RKO (cell line): ENCODE measurements at regions not wholly inside any gene's neighbourhood (a gene's known extent, or its start where the extent isn't known, plus 50 kb on each side); places are given as distances from the start of the nearest gene placed in this dataset.
"Not testable (repeated sequence)": the region's sequence is repeated elsewhere in the genome, so short reads cannot be mapped to it uniquely, and the experiment has no call there.

Experiments
- DNase-seq: peaks from one replicate; pipeline ENCODE4 v3.0.0-alpha.2; 2016; ENCODE audit warnings: low spot score

- DNase-seq = no peak
Observed at GRCh38 chr22:22168941-22169867, 75.4 kb upstream of the VPREB1 start.

GRCh38 chr22:22168190-22168940 is 76.2 kb upstream of the VPREB1 start:
- DNase-seq = peak; percentile 56

GRCh38 chr22:22167791-22168189 is 76.8 kb upstream of the VPREB1 start:
- DNase-seq = no peak

GRCh38 chr22:22166941-22167713 is 77.5 kb upstream of the VPREB1 start:
- no peak for DNase-seq

GRCh38 chr22:22165936-22166710 is 78.5 kb upstream of the VPREB1 start:
- DNase-seq = no peak

GRCh38 chr22:22164541-22165272 is 79.9 kb upstream of the VPREB1 start:
- no peak for DNase-seq

- no peak for DNase-seq
Observed at GRCh38 chr22:22161924-22162851, 82.4 kb upstream of the VPREB1 start.

GRCh38 chr22:22160768-22161167 is 83.8 kb upstream of the VPREB1 start:
- not testable (repeated sequence) for DNase-seq

GRCh38 chr22:22159384-22159783 is 85.2 kb upstream of the VPREB1 start:
- DNase-seq = no peak

GRCh38 chr22:22158965-22159364 is 85.6 kb upstream of the VPREB1 start:
- no peak for DNase-seq

- DNase-seq = no peak
Observed at GRCh38 chr22:22158207-22158816, 86.3 kb upstream of the VPREB1 start.

GRCh38 chr22:22157348-22157725 is 87.2 kb upstream of the VPREB1 start:
- DNase-seq = no peak

- DNase-seq = peak; percentile 88
Observed at GRCh38 chr22:22156716-22157347, 87.8 kb upstream of the VPREB1 start.

- DNase-seq = no peak
Observed at GRCh38 chr22:22156348-22156715, 88.3 kb upstream of the VPREB1 start.

- no peak for DNase-seq
Observed at GRCh38 chr22:22155607-22156006, 89.0 kb upstream of the VPREB1 start.

GRCh38 chr22:22155146-22155545 is 89.4 kb upstream of the VPREB1 start:
- no peak for DNase-seq

- DNase-seq = no peak
Observed at GRCh38 chr22:22154040-22154439, 90.5 kb upstream of the VPREB1 start.

- no peak for DNase-seq
Observed at GRCh38 chr22:22151308-22151707, 93.3 kb upstream of the VPREB1 start.

GRCh38 chr22:22150457-22150856 is 94.1 kb upstream of the VPREB1 start:
- no peak for DNase-seq
